SK-N-SH (cell line): ENCODE measurements at regions not wholly inside any gene's neighbourhood (a gene's known extent, or its start where the extent isn't known, plus 50 kb on each side); places are given as distances from the start of the nearest gene placed in this dataset.

Experiments used
- CTCF ChIP-seq: fragments of 200-600 bp; sonication (generic); IDR thresholded peaks from 2 replicates; pipeline ENCODE4 v1.6.1; 2017; ENCODE audit warnings: antibody characterized with exemption, mild to moderate bottlenecking, moderate library complexity
- EZH2phosphoT487 ChIP-seq: fragments of 200-600 bp; sonication (generic); IDR thresholded peaks from 2 replicates; pipeline ENCODE4 v1.6.1; 2017; ENCODE audit warnings: low read depth, mixed run types, mild to moderate bottlenecking, antibody characterized with exemption, moderate library complexity, borderline replicate concordance
- FOXJ3 ChIP-seq: sonication (generic); formaldehyde crosslinking; IDR thresholded peaks from 2 replicates; pipeline ENCODE4 v1.5.1; 2020; ENCODE audit warnings: mild to moderate bottlenecking, missing genetic modification reagents
- POLR2AphosphoS5 ChIP-seq: IDR thresholded peaks from 2 replicates; pipeline ENCODE4 v1.6.1; 2012; ENCODE audit warnings: low read depth, low read length
- TAF1 ChIP-seq: IDR thresholded peaks from 2 replicates; pipeline ENCODE4 v1.6.1; 2012; ENCODE audit warnings: low read depth, mild to moderate bottlenecking, low read length, moderate library complexity, borderline replicate concordance

DNA sequence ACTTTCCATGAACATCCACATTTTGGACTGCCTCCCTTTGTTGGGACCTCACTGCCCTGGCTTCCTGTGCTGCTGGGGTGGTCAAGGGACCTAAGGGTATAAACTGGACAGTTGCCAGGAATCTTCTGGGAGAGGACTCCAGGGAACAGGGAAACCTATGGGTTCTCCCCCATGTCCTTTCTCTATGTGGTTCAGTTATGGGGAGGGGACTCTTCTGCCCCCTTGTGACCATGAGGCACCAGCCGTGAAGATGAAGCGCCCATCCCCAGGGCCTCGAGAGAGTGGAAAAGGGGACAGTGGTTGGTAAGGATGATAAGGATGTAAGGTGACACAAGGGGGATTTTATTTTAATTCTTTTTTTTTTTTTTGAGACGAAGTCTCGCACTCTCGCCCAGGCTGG, 177.0 kb upstream of the TMEM132C start:
- TF ChIP-seq CTCF (no peak), POLR2AphosphoS5 (no peak), FOXJ3 (CRISPR knock-in tag) (no peak), TAF1 (no peak), EZH2phosphoT487 (no peak)
